Breast epithelium (tissue), 3 donors: ENCODE measurements at regions not wholly inside any gene's neighbourhood (a gene's known extent, or its start where the extent isn't known, plus 50 kb on each side); places are given as distances from the start of the nearest gene placed in this dataset.

Source experiments
- CTCF ChIP-seq, 3 donors: fragments of 450-650 bp; IDR thresholded peaks; one replicate each; pipeline ENCODE4 v1.5.1; 2016 to 2017; ENCODE audit warnings: antibody characterized with exemption in 3 of 3, mild to moderate bottlenecking in 3 of 3, moderate library complexity in 3 of 3
- POLR2A ChIP-seq: fragments of 450-650 bp; IDR thresholded peaks from one replicate; pipeline ENCODE4 v1.6.1; 2016; ENCODE audit warnings: antibody characterized with exemption, mild to moderate bottlenecking, moderate library complexity

GRCh38 chr3:13717222-13717895 is 162.5 kb downstream of the WNT7A start:
- TF ChIP-seq POLR2A: no peak
- TF ChIP-seq CTCF (IDR thresholded peaks at IDR 0.05): no peak
